H1 (cell line): ENCODE measurements at regions not wholly inside any gene's neighbourhood (a gene's known extent, or its start where the extent isn't known, plus 50 kb on each side); places are given as distances from the start of the nearest gene placed in this dataset.

Experiments
- CTCF ChIA-PET: fragments of 300-600 bp; sonication (Branson Sonifier 250); formaldehyde crosslinking; loops from one replicate; lab custom pipeline; 2021; ENCODE audit not compliant: partially characterized antibody; lab: Charles Lee
- POLR2A ChIA-PET: fragments of 300-600 bp; sonication (Branson Sonifier 250); formaldehyde crosslinking; loops from one replicate; lab custom pipeline; 2021; ENCODE audit warnings: inconsistent platforms; ENCODE audit not compliant: partially characterized antibody; lab: Charles Lee
- DNase-seq, 2 experiments: peaks; one replicate each; pipeline versions ENCODE4 v3.0.0 to v3.0.0-alpha.2; 2010 to 2022; ENCODE audit warnings: low spot score in 2 of 2, low read depth in 1 of 2, mixed read lengths in 1 of 2
- FAIRE-seq: peaks from 2 replicates; lab custom pipeline; 2011; peaks lifted over from hg19 to GRCh38; lab: Jason Lieb, UNC
- H2AFZ ChIP-seq: 2 replicates; pipeline ENCODE4 v1.8.1; 2012; ENCODE audit warnings: low read length, inconsistent platforms
- H2AK5ac ChIP-seq: 2 replicates; pipeline ENCODE4 v1.6.1; 2013; ENCODE audit warnings: low read depth, low read length
- H2BK120ac ChIP-seq: replicated peaks from 2 replicates; pipeline ENCODE3; 2013; ENCODE audit warnings: low read depth, low read length, inconsistent platforms
- H2BK12ac ChIP-seq: 2 replicates; pipeline ENCODE4 v1.6.1; 2013; ENCODE audit warnings: low read depth, low read length
- H2BK15ac ChIP-seq: 2 replicates; pipeline ENCODE4 v1.6.1; 2013; ENCODE audit warnings: low read length
- H2BK20ac ChIP-seq: 2 replicates; pipeline ENCODE4 v1.6.1; 2013; ENCODE audit warnings: low read length
- H2BK5ac ChIP-seq: 2 replicates; pipeline ENCODE4 v1.6.1; 2013; ENCODE audit warnings: low read depth, low read length
- H3K14ac ChIP-seq: 2 replicates; pipeline ENCODE4 v1.6.1; 2013; ENCODE audit warnings: inconsistent platforms; ENCODE audit not compliant: insufficient read length
- H3K18ac ChIP-seq: 2 replicates; pipeline ENCODE4 v1.6.1; 2013; ENCODE audit warnings: low read length; ENCODE audit errors: extremely low read depth
- H3K23ac ChIP-seq: 2 replicates; pipeline ENCODE4 v1.6.1; 2013; ENCODE audit warnings: inconsistent platforms; ENCODE audit not compliant: insufficient read length
- H3K23me2 ChIP-seq: 2 replicates; pipeline ENCODE4 v1.6.1; 2013; ENCODE audit warnings: low read depth, low read length
- H3K27ac ChIP-seq: 2 replicates; pipeline ENCODE4 v1.6.1; 2011; ENCODE audit warnings: low read depth, low read length, inconsistent platforms
- H3K27me3 ChIP-seq, 4 experiments: replicated peaks in 1 of 4; 1 replicate in 1 of 4; 2 replicates in 3 of 4; pipeline versions ENCODE4 v1.6.1 to v1.8.1; 2011 to 2013; ENCODE audit warnings: low read length in 3 of 4, mild to moderate bottlenecking in 3 of 4, inconsistent platforms in 2 of 4, mixed read lengths in 2 of 4, moderate library complexity in 1 of 4; ENCODE audit not compliant: control insufficient read depth in 3 of 4, insufficient read depth in 3 of 4; ENCODE audit errors: extremely low read depth in 1 of 4
- H3K36me3 ChIP-seq, 4 experiments: 2 replicates each; pipeline versions ENCODE4 v1.6.1 to v1.8.1; 2011 to 2013; ENCODE audit warnings: mild to moderate bottlenecking in 4 of 4, low read length in 3 of 4, moderate library complexity in 2 of 4, control low read depth in 1 of 4, inconsistent platforms in 1 of 4; ENCODE audit not compliant: insufficient read depth in 4 of 4, control insufficient read depth in 2 of 4
- H3K4ac ChIP-seq: replicated peaks from 2 replicates; pipeline ENCODE3; 2013; ENCODE audit warnings: low read length, low read depth, mixed read lengths, inconsistent platforms; ENCODE audit not compliant: insufficient read length
- H3K4me1 ChIP-seq, 4 experiments: replicated peaks in 1 of 4; 1 replicate in 1 of 4; 2 replicates in 3 of 4; pipeline versions ENCODE4 v1.6.1 to v1.8.1; 2011 to 2013; ENCODE audit warnings: low read length in 3 of 4, inconsistent platforms in 2 of 4, mixed read lengths in 1 of 4; ENCODE audit not compliant: insufficient read depth in 4 of 4, control insufficient read depth in 3 of 4
- H3K4me2 ChIP-seq, 2 experiments: 2 replicates each; pipeline versions ENCODE4 v1.6.1 to v1.8.1; 2011 to 2013; ENCODE audit warnings: low read depth in 2 of 2, low read length in 2 of 2, control low read depth in 1 of 2, inconsistent platforms in 1 of 2, mild to moderate bottlenecking in 1 of 2; ENCODE audit not compliant: insufficient read depth in 1 of 2
- H3K4me3 ChIP-seq, 4 experiments: fragments of 200-600, 300-600 bp in 1 of 4; sonication (generic), shearing (Covaris generic), sonication (Bioruptor Twin) in 1 of 4; 2 replicates each; pipeline versions ENCODE4 v1.5.1 to v1.8.1; 2011 to 2016; ENCODE audit warnings: low read length in 4 of 4, low read depth in 3 of 4, control low read depth in 2 of 4, inconsistent platforms in 2 of 4, mild to moderate bottlenecking in 2 of 4, mixed read lengths in 1 of 4, moderate library complexity in 1 of 4; ENCODE audit not compliant: insufficient read depth in 2 of 4; ENCODE audit errors: extremely low read depth in 1 of 4
- H3K56ac ChIP-seq: replicated peaks from 2 replicates; pipeline ENCODE3; 2013; ENCODE audit warnings: low read depth, mild to moderate bottlenecking, mixed read lengths, low read length, inconsistent platforms; ENCODE audit not compliant: insufficient read length
- H3K79me1 ChIP-seq: 2 replicates; pipeline ENCODE4 v1.6.1; 2013; ENCODE audit warnings: low read depth, low read length, control low read depth
- H3K79me2 ChIP-seq, 2 experiments: 2 replicates each; pipeline versions ENCODE4 v1.6.1 to v1.8.1; 2012 to 2013; ENCODE audit warnings: low read length in 2 of 2, mild to moderate bottlenecking in 2 of 2, inconsistent platforms in 1 of 2; ENCODE audit not compliant: insufficient read depth in 2 of 2, control insufficient read depth in 1 of 2
- H3K9ac ChIP-seq, 4 experiments: replicated peaks in 1 of 4; 1 replicate in 1 of 4; 2 replicates in 3 of 4; pipeline versions ENCODE4 v1.6.1 to v1.8.1; 2011 to 2013; ENCODE audit warnings: low read depth in 3 of 4, low read length in 3 of 4, control low read depth in 2 of 4, mild to moderate bottlenecking in 2 of 4, moderate library complexity in 2 of 4, inconsistent platforms in 1 of 4; ENCODE audit errors: extremely low read depth in 1 of 4
- H3K9me3 ChIP-seq, 2 experiments: 2 replicates each; pipeline versions ENCODE4 v1.6.1 to v1.8.1; 2012 to 2013; ENCODE audit warnings: mild to moderate bottlenecking in 2 of 2, moderate library complexity in 2 of 2, control low read depth in 1 of 2, inconsistent platforms in 1 of 2, low read depth in 1 of 2, low read length in 1 of 2, mixed read lengths in 1 of 2; ENCODE audit not compliant: insufficient read depth in 2 of 2
- H4K20me1 ChIP-seq, 2 experiments: replicated peaks in 1 of 2; 2 replicates each; pipeline versions ENCODE3 to v1.8.1; 2011 to 2013; ENCODE audit warnings: inconsistent platforms in 2 of 2, low read length in 2 of 2, mild to moderate bottlenecking in 1 of 2; ENCODE audit not compliant: insufficient read depth in 2 of 2, control insufficient read depth in 1 of 2
- H4K5ac ChIP-seq: 2 replicates; pipeline ENCODE4 v1.6.1; 2013; ENCODE audit warnings: low read length, low read depth, mixed read lengths, inconsistent platforms; ENCODE audit not compliant: insufficient read length
- H4K8ac ChIP-seq: 2 replicates; pipeline ENCODE4 v1.8.0; 2013; ENCODE audit warnings: mild to moderate bottlenecking, moderate library complexity, low read length, inconsistent platforms; ENCODE audit not compliant: insufficient read depth; ENCODE audit errors: extremely low read depth
- H4K91ac ChIP-seq: replicated peaks from 2 replicates; pipeline ENCODE3; 2013; ENCODE audit warnings: low read length, mixed read lengths, inconsistent platforms; ENCODE audit not compliant: insufficient read length
- CBX8 ChIP-seq: fragments of 300-800, 300-1000 bp; sonication (generic); IDR thresholded peaks from 2 replicates; pipeline ENCODE4 v1.7.1; 2016; ENCODE audit warnings: low read depth, low read length, borderline replicate concordance
- CTCF ChIP-seq, 3 experiments: IDR thresholded peaks; 1 replicate in 2 of 3; 2 replicates in 1 of 3; pipeline versions ENCODE4 v1.5.1 to v1.6.1; 2011; ENCODE audit warnings: low read length in 3 of 3, mild to moderate bottlenecking in 3 of 3, inconsistent platforms in 2 of 3, low read depth in 1 of 3, moderate library complexity in 1 of 3; ENCODE audit not compliant: insufficient read depth in 1 of 3; ENCODE audit errors: control extremely low read depth in 1 of 3
- GABPA ChIP-seq: IDR thresholded peaks from 2 replicates; pipeline ENCODE4 v1.6.1; 2011; ENCODE audit warnings: mild to moderate bottlenecking, low read length, moderate library complexity, borderline replicate concordance; ENCODE audit not compliant: insufficient read depth
- MAFK ChIP-seq: IDR thresholded peaks from 2 replicates; pipeline ENCODE4 v1.6.1; 2012; ENCODE audit warnings: low read depth, mild to moderate bottlenecking, improper control_type of control experiment, low read length
- RBBP5 ChIP-seq: IDR thresholded peaks from 2 replicates; pipeline ENCODE4 v1.7.1; 2012; ENCODE audit warnings: low read depth, mild to moderate bottlenecking, inconsistent platforms, low read length, moderate library complexity, borderline replicate concordance
- SRF ChIP-seq: IDR thresholded peaks from 2 replicates; pipeline ENCODE4 v1.6.1; 2011; ENCODE audit warnings: mild to moderate bottlenecking, low read depth, low read length, moderate library complexity
- TBP ChIP-seq: IDR thresholded peaks from 2 replicates; pipeline ENCODE4 v1.6.1; 2011; ENCODE audit warnings: low read depth, low read length, improper control_type of control experiment
- YY1 ChIP-seq: IDR thresholded peaks from 2 replicates; pipeline ENCODE4 v1.6.1; 2011; ENCODE audit warnings: low read depth, mild to moderate bottlenecking, low read length
- WGBS, 2 experiments: shearing (Covaris generic) in 1 of 2; methylation state at CpG; one replicate each; pipeline versions ENCODE4 v1.1.6 to v1.1.7; 2013 to 2015; ENCODE audit warnings: low lambda C conversion rate in 2 of 2, mixed read lengths in 2 of 2, inconsistent platforms in 1 of 2, low coverage in 1 of 2, missing lambda C conversion rate in 1 of 2; ENCODE audit not compliant: insufficient replicate concordance in 2 of 2, insufficient coverage in 1 of 2, insufficient read length in 1 of 2; ENCODE audit errors: extremely low coverage in 1 of 2, missing lambda C conversion rate in 1 of 2; 5-methylcytosine and 5-hydroxymethylcytosine counted together

DNA sequence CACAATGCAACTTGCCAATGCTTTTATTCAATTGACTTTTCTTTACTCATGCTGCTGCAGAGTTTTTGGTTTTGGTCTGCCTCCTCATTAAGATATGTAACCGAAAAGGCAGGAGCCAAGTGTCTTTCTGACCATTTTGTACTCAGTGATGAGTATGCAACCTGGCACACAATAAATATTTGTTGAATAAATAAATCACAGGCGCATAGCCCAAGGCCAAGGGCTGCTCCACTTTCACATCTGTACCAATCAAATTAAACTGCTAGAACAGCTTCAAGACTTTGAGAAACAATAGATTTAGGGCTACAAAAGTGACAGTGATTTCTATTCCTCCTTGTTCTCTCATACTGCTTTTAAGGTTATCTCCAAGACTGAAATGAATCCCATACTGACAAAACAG is 828.2 kb downstream of the RNF144A start:
- Histone ChIP-seq H3K27ac (no peak overlapping the region), H3K18ac (no peak overlapping the region)
- TF ChIP-seq TBP, result no peak
- no peak for TF ChIP-seq RBBP5
- no peak for TF ChIP-seq GABPA
- no peak for TF ChIP-seq MAFK
- no peak for TF ChIP-seq CTCF (IDR thresholded peaks at IDR 0.05; ENCODE audit: control extremely low read depth in 1 of 3, insufficient read depth in 1 of 3, low read depth in 1 of 3, low read length in 3 of 3)
- no peak for TF ChIP-seq CBX8
- TF ChIP-seq SRF, result no peak
- no peak for TF ChIP-seq YY1
- TF ChIP-seq, all 59 proteins: peak for 0
- CTCF ChIA-PET, result interaction anchor here (0.8 kb wide), 1 partner anchor 37 kb away, joined by 3 read pairs; no protein-coding TSS in a partner anchor
- Histone ChIP-seq H3K23me2 (no peaks in the 10 kb centered on the region), H3K56ac (no peak overlapping the region), H2BK5ac (no peak overlapping the region), H3K27me3 (no peaks in the 10 kb centered on the region), H3K9ac (no peak overlapping the region), H3K79me1 (no peaks in the 10 kb centered on the region), H3K36me3 (no peaks in the 10 kb centered on the region), H4K5ac (no peak overlapping the region), H2BK120ac (no peak overlapping the region), H2AK5ac (no peak overlapping the region), H3K4me1 (peaks cover 0 to 3% (median 0%) of the 10 kb centered on the region in 4 experiments; a peak in 1 of 7 replicates), H2BK15ac (no peak overlapping the region), H2AFZ (no peak overlapping the region), H3K4me3 (no peak overlapping the region), H3K14ac (no peak overlapping the region), H4K91ac (no peak overlapping the region), H3K23ac (no peak overlapping the region), H2BK20ac (no peak overlapping the region), H3K4me2 (no peak overlapping the region), H2BK12ac (no peak overlapping the region), H3K79me2 (no peaks in the 10 kb centered on the region), H4K20me1 (no peaks in the 10 kb centered on the region), H3K9me3 (0 out of 4 replicates have a peak, but pooled peaks cover 0 to 3% of the 10 kb centered on the region in 2 experiments), H3K4ac (no peak overlapping the region), H4K8ac (no peak overlapping the region)
- WGBS, 2 experiments, result 95% methylated on average over 2 of the region's 2 CpGs; no CpG with 5 or more reads in 1 of the 2 experiments
- FAIRE-seq, result no peak
- no peak for DNase-seq
- POLR2A ChIA-PET, result no interaction called here
